Liver (tissue), 8 donors: ENCODE measurements at regions not wholly inside any gene's neighbourhood (a gene's known extent, or its start where the extent isn't known, plus 50 kb on each side); places are given as distances from the start of the nearest gene placed in this dataset.

Source experiments
- DNase-seq: peaks from one replicate; pipeline ENCODE4 v3.0.0-alpha.2; 2017; ENCODE audit warnings: low spot score
- H3K27ac ChIP-seq, 2 donors: one replicate each; pipeline ENCODE4 v1.7.0; 2013; ENCODE audit warnings: inconsistent platforms in 2 of 2, low read length in 2 of 2, control low read depth in 1 of 2, low read depth in 1 of 2, mild to moderate bottlenecking in 1 of 2
- H3K27me3 ChIP-seq, 4 donors: one replicate each; pipeline versions ENCODE4 v1.6.1 to v1.7.0; 2013; ENCODE audit warnings: low read length in 3 of 4, inconsistent platforms in 1 of 4, mild to moderate bottlenecking in 1 of 4, moderate library complexity in 1 of 4; ENCODE audit not compliant: control insufficient read depth in 4 of 4, insufficient read depth in 4 of 4
- H3K36me3 ChIP-seq, 4 donors: one replicate each; pipeline versions ENCODE4 v1.6.1 to v1.7.0; 2013; ENCODE audit warnings: low read length in 3 of 4, mild to moderate bottlenecking in 3 of 4, low read depth in 1 of 4, moderate library complexity in 1 of 4; ENCODE audit not compliant: control insufficient read depth in 4 of 4, insufficient read depth in 3 of 4
- H3K4me1 ChIP-seq, 4 donors: one replicate each; pipeline versions ENCODE4 v1.6.1 to v1.7.0; 2013; ENCODE audit warnings: low read length in 3 of 4, mild to moderate bottlenecking in 3 of 4, moderate library complexity in 1 of 4; ENCODE audit not compliant: control insufficient read depth in 4 of 4, insufficient read depth in 4 of 4
- H3K4me3 ChIP-seq, 3 donors: one replicate each; pipeline versions ENCODE4 v1.6.1 to v1.7.0; 2013; ENCODE audit warnings: low read length in 3 of 3, control low read depth in 1 of 3, low read depth in 1 of 3, mild to moderate bottlenecking in 1 of 3
- H3K9ac ChIP-seq, 2 donors: one replicate each; pipeline ENCODE4 v1.7.0; 2013; ENCODE audit warnings: low read length in 2 of 2, mild to moderate bottlenecking in 2 of 2, moderate library complexity in 2 of 2, control low read depth in 1 of 2, low read depth in 1 of 2
- H3K9me3 ChIP-seq, 4 donors: one replicate each; pipeline versions ENCODE4 v1.6.1 to v1.7.0; 2013; ENCODE audit warnings: low read length in 3 of 4; ENCODE audit not compliant: control insufficient read depth in 4 of 4
- ATF3 ChIP-seq: IDR thresholded peaks from 2 replicates; pipeline ENCODE4 v1.6.1; 2016; ENCODE audit warnings: antibody characterized with exemption
- CTCF ChIP-seq: fragments of 150-350 bp; IDR thresholded peaks from 2 replicates; pipeline ENCODE4 v1.5.1; 2017; ENCODE audit warnings: improper control_type of control experiment, low read depth, low read length; ENCODE audit not compliant: missing input control
- EGR1 ChIP-seq, 2 donors: IDR thresholded peaks; 2 replicates each; pipeline ENCODE4 v1.6.1; 2016 to 2018; ENCODE audit warnings: antibody characterized with exemption in 2 of 2, low read depth in 2 of 2
- FOXA1 ChIP-seq: IDR thresholded peaks from 2 replicates; pipeline ENCODE4 v1.6.1; 2016; ENCODE audit warnings: antibody characterized with exemption
- FOXA2 ChIP-seq: IDR thresholded peaks from 2 replicates; pipeline ENCODE4 v1.6.1; 2016; ENCODE audit warnings: antibody characterized with exemption
- GABPA ChIP-seq, 2 donors: IDR thresholded peaks in 1 of 2; conservative IDR thresholded peaks in 1 of 2; 2 replicates each; pipeline ENCODE4 v1.6.1; 2016; ENCODE audit warnings: antibody characterized with exemption in 2 of 2, mild to moderate bottlenecking in 1 of 2, moderate library complexity in 1 of 2
- HNF4A ChIP-seq, 2 donors: conservative IDR thresholded peaks; 2 replicates each; pipeline ENCODE4 v1.6.1; 2016; ENCODE audit warnings: antibody characterized with exemption in 2 of 2, mild to moderate bottlenecking in 2 of 2
- HNF4G ChIP-seq: IDR thresholded peaks from 2 replicates; pipeline ENCODE4 v1.6.1; 2016; ENCODE audit warnings: antibody characterized with exemption
- JUND ChIP-seq, 2 donors: IDR thresholded peaks; 2 replicates each; pipeline ENCODE4 v1.6.1; 2016; ENCODE audit warnings: antibody characterized with exemption in 2 of 2
- MAX ChIP-seq: IDR thresholded peaks from 2 replicates; pipeline ENCODE4 v1.6.1; 2016; ENCODE audit warnings: antibody characterized with exemption
- NR2F2 ChIP-seq: IDR thresholded peaks from 2 replicates; pipeline ENCODE4 v1.6.1; 2016; ENCODE audit warnings: antibody characterized with exemption
- RAD21 ChIP-seq, 2 donors: IDR thresholded peaks; 2 replicates each; pipeline ENCODE4 v1.6.1; 2016; ENCODE audit warnings: antibody characterized with exemption in 2 of 2, mild to moderate bottlenecking in 2 of 2
- REST ChIP-seq: IDR thresholded peaks from 2 replicates; pipeline ENCODE4 v1.6.1; 2016; ENCODE audit warnings: antibody characterized with exemption, mild to moderate bottlenecking
- RXRA ChIP-seq, 2 donors: IDR thresholded peaks; 2 replicates each; pipeline ENCODE4 v1.6.1; 2017 to 2018; ENCODE audit warnings: antibody characterized with exemption in 2 of 2, mild to moderate bottlenecking in 1 of 2
- SP1 ChIP-seq: IDR thresholded peaks from 2 replicates; pipeline ENCODE4 v1.6.1; 2018; ENCODE audit warnings: antibody characterized with exemption, mild to moderate bottlenecking
- TAF1 ChIP-seq: conservative IDR thresholded peaks from 2 replicates; pipeline ENCODE4 v1.6.1; 2016; ENCODE audit warnings: antibody characterized with exemption, mild to moderate bottlenecking
- YY1 ChIP-seq: IDR thresholded peaks from 2 replicates; pipeline ENCODE4 v1.6.1; 2016; ENCODE audit warnings: antibody characterized with exemption, mild to moderate bottlenecking
- ZBTB33 ChIP-seq: IDR thresholded peaks from 2 replicates; pipeline ENCODE4 v1.6.1; 2016; ENCODE audit warnings: antibody characterized with exemption
- WGBS: extraction: QIAGEN DNeasy Blood & Tissue Kit; methylation state at CpG from one replicate; pipeline ENCODE4 v1.1.7; 2013; 5-methylcytosine and 5-hydroxymethylcytosine counted together
- donor health status: healthy.
- donor health status: healthy.
- donor health status: healthy.
- donor health status: healthy.
- donor health status: healthy.

GRCh38 chr2:20925265-20925889, 102.5 kb upstream of the LDAH start:
- DNase-seq: peak; percentile 38
- TF ChIP-seq REST (peak; percentile 98), SP1 (no peak)

GRCh38 chr2:20919297-20919800, 96.4 kb upstream of the LDAH start:
- TF ChIP-seq NR2F2 (no peak), FOXA1 (no peak), JUND (IDR thresholded peaks at IDR 0.05) (no peak), EGR1 (IDR thresholded peaks at IDR 0.05; ENCODE audit: low read depth in 2 of 2) (no peak), FOXA2 (no peak), YY1 (no peak), MAX (no peak), ATF3 (no peak), GABPA (IDR thresholded peaks at IDR 0.05 in 1 of 2, conservative IDR thresholded peaks at IDR 0.05 in 1 of 2) (no peak), TAF1 (no peak), HNF4A (conservative IDR thresholded peaks at IDR 0.05) (no peak), RAD21 (IDR thresholded peaks at IDR 0.05) (no peak), HNF4G (no peak), REST (no peak), RXRA (IDR thresholded peaks at IDR 0.05) (no peak), SP1 (no peak), ZBTB33 (no peak), CTCF (no peak)
- Histone ChIP-seq H3K4me3 (no peak overlapping the region), H3K27ac (no peak overlapping the region), H3K27me3 (peaks cover 0 to 3% (median 0%) of the 10 kb centered on the region in 4 donors), H3K9me3 (no peaks in the 10 kb centered on the region), H3K36me3 (no peaks in the 10 kb centered on the region), H3K9ac (no peak overlapping the region), H3K4me1 (peaks cover 0 to 2% (median 0%) of the 10 kb centered on the region in 4 donors)
- WGBS: 76% methylated on average over 8 of the region's 8 CpGs
- DNase-seq: no peak

More at GRCh38 chr2:20925265-20925889, 102.5 kb upstream of the LDAH start:
- Histone ChIP-seq H3K27ac (no peak overlapping the region), H3K9me3 (peaks cover 0 to 5% (median under 1%) of the 10 kb centered on the region in 4 donors), H3K9ac (no peak overlapping the region), H3K36me3 (no peaks in the 10 kb centered on the region), H3K4me1 (no peaks in the 10 kb centered on the region), H3K4me3 (no peak overlapping the region), H3K27me3 (no peaks in the 10 kb centered on the region)
- 76% methylated on average over 5 of the region's 5 CpGs for WGBS
